Mucosa of rectum (tissue), 2 donors: ENCODE measurements at regions not wholly inside any gene's neighbourhood (a gene's known extent, or its start where the extent isn't known, plus 50 kb on each side); places are given as distances from the start of the nearest gene placed in this dataset.

Source experiments
- H3K27ac ChIP-seq, 2 donors: one replicate each; pipeline ENCODE4 v1.7.0; 2013; ENCODE audit warnings: inconsistent platforms in 2 of 2, low read depth in 2 of 2, low read length in 2 of 2
- H3K27me3 ChIP-seq, 2 donors: one replicate each; pipeline ENCODE4 v1.7.0; 2013; ENCODE audit warnings: low read length in 2 of 2; ENCODE audit not compliant: control insufficient read depth in 2 of 2, insufficient read depth in 2 of 2
- H3K36me3 ChIP-seq, 2 donors: one replicate each; pipeline ENCODE4 v1.7.0; 2013; ENCODE audit warnings: low read length in 2 of 2; ENCODE audit not compliant: control insufficient read depth in 2 of 2, insufficient read depth in 2 of 2
- H3K4me1 ChIP-seq, 2 donors: one replicate each; pipeline ENCODE4 v1.7.0; 2013; ENCODE audit warnings: low read length in 2 of 2, mild to moderate bottlenecking in 1 of 2; ENCODE audit not compliant: control insufficient read depth in 2 of 2, insufficient read depth in 2 of 2
- H3K4me3 ChIP-seq, 2 donors: one replicate each; pipeline ENCODE4 v1.7.0; 2013; ENCODE audit warnings: low read length in 2 of 2
- H3K9ac ChIP-seq, 2 donors: one replicate each; pipeline ENCODE4 v1.7.0; 2013; ENCODE audit warnings: low read length in 2 of 2, low read depth in 1 of 2, mild to moderate bottlenecking in 1 of 2
- H3K9me3 ChIP-seq, 2 donors: one replicate each; pipeline ENCODE4 v1.7.0; 2013; ENCODE audit warnings: low read length in 2 of 2; ENCODE audit not compliant: control insufficient read depth in 2 of 2
- donor health status: healthy.
- donor health status: Normal muscosa, but diverticular disease.

- no peak overlapping the region for H3K9ac ChIP-seq
- no peaks in the 10 kb centered on the region for H3K36me3 ChIP-seq
- no peaks in the 10 kb centered on the region for H3K27me3 ChIP-seq
- no peak overlapping the region for H3K4me3 ChIP-seq
- H3K9me3 ChIP-seq, result no peaks in the 10 kb centered on the region
- H3K27ac ChIP-seq, result no peak overlapping the region
- H3K4me1 ChIP-seq, result no peaks in the 10 kb centered on the region
Measured at GRCh38 chr10:108583877-108584276, 1339.4 kb downstream of the XPNPEP1 start.

DNA sequence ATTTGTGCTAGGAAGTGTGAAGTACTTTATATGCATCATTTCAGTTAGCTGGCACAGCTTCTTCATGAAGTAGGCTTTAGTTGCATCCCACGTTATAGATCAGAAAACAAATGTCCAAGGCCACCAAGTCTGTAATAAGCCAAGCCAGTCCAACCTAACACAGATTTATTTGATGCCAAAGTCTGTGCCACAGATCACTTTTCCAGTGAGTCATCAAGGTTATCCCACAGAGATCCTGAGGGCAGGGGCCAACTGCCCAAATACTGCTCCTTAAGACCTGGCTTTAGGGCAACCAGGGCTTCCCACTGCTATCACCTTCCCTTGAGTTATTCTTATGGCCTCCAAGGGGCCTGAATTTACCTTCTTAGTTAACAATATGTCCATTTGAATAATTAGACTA lies 1340.4 kb downstream of the XPNPEP1 start:
- no peak overlapping the region for H3K27ac ChIP-seq
- no peak overlapping the region for H3K4me3 ChIP-seq
- H3K9ac ChIP-seq, result no peak overlapping the region
- H3K9me3 ChIP-seq, result no peaks in the 10 kb centered on the region
- H3K4me1 ChIP-seq, result no peaks in the 10 kb centered on the region
- no peaks in the 10 kb centered on the region for H3K27me3 ChIP-seq
- H3K36me3 ChIP-seq, result no peaks in the 10 kb centered on the region

GRCh38 chr10:108582387-108582786 lies 1340.9 kb downstream of the XPNPEP1 start:
- no peaks in the 10 kb centered on the region for H3K27me3 ChIP-seq
- no peak overlapping the region for H3K9ac ChIP-seq
- H3K4me3 ChIP-seq, result no peak overlapping the region
- no peaks in the 10 kb centered on the region for H3K9me3 ChIP-seq
- H3K27ac ChIP-seq, result no peak overlapping the region
- H3K36me3 ChIP-seq, result no peaks in the 10 kb centered on the region
- H3K4me1 ChIP-seq, result no peaks in the 10 kb centered on the region

GRCh38 chr10:108578258-108578657 lies 1345.1 kb downstream of the XPNPEP1 start:
- Histone ChIP-seq H3K36me3 (no peaks in the 10 kb centered on the region), H3K4me1 (no peaks in the 10 kb centered on the region), H3K4me3 (no peak overlapping the region), H3K9ac (no peak overlapping the region), H3K27ac (no peak overlapping the region), H3K27me3 (no peaks in the 10 kb centered on the region), H3K9me3 (no peaks in the 10 kb centered on the region)

DNA sequence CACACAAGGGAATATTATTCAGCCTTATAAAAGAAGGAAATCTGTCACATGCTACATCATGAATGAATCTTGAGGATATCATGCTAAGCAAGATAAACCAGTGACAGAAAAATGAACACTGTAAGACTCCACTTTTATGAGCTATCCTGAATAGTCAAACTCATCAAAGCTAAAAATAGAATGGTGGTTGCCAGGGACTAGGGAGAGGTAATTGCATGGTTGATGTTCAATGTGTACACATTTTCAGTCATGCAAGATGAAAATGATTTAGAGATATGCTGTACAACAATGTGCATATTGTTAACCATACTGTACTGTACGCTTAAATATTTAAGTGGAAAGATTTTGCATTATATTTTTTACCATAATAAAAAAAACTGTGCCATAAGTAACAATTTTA lies 1349.1 kb downstream of the XPNPEP1 start:
- H3K4me3 ChIP-seq, result no peak overlapping the region
- H3K4me1 ChIP-seq, result no peaks in the 10 kb centered on the region
- H3K9ac ChIP-seq, result no peak overlapping the region
- no peaks in the 10 kb centered on the region for H3K9me3 ChIP-seq
- H3K27me3 ChIP-seq, result no peaks in the 10 kb centered on the region
- H3K36me3 ChIP-seq, result no peaks in the 10 kb centered on the region
- H3K27ac ChIP-seq, result no peak overlapping the region

DNA sequence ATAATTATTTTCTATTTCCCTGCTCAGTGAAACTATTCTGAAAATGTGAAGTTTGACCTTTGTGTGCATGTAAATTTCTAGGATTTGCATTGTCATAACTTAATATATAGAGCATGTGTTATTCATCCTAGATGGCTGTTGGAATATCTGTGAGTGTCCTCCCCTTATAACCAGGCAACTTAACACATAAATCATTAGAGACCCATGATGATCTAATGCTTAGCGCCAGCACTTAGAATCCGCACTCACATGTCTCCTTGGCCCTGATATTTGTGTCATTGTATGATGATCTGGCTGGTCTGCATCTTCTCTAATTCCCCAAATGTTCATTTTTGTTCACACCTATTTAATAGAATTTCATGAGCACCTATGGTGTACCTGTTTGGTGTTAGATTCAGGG lies 1354.5 kb downstream of the XPNPEP1 start:
- Histone ChIP-seq H3K4me1 (no peaks in the 10 kb centered on the region), H3K27me3 (no peaks in the 10 kb centered on the region), H3K9me3 (no peaks in the 10 kb centered on the region), H3K9ac (no peak overlapping the region), H3K27ac (no peak overlapping the region), H3K4me3 (no peak overlapping the region), H3K36me3 (no peaks in the 10 kb centered on the region)

GRCh38 chr10:108567899-108568752 lies 1355.2 kb downstream of the XPNPEP1 start:
- H3K9me3 ChIP-seq, result no peaks in the 10 kb centered on the region
- H3K27me3 ChIP-seq, result no peaks in the 10 kb centered on the region
- no peak overlapping the region for H3K27ac ChIP-seq
- no peak overlapping the region for H3K4me3 ChIP-seq
- no peaks in the 10 kb centered on the region for H3K4me1 ChIP-seq
- no peaks in the 10 kb centered on the region for H3K36me3 ChIP-seq
- no peak overlapping the region for H3K9ac ChIP-seq

DNA sequence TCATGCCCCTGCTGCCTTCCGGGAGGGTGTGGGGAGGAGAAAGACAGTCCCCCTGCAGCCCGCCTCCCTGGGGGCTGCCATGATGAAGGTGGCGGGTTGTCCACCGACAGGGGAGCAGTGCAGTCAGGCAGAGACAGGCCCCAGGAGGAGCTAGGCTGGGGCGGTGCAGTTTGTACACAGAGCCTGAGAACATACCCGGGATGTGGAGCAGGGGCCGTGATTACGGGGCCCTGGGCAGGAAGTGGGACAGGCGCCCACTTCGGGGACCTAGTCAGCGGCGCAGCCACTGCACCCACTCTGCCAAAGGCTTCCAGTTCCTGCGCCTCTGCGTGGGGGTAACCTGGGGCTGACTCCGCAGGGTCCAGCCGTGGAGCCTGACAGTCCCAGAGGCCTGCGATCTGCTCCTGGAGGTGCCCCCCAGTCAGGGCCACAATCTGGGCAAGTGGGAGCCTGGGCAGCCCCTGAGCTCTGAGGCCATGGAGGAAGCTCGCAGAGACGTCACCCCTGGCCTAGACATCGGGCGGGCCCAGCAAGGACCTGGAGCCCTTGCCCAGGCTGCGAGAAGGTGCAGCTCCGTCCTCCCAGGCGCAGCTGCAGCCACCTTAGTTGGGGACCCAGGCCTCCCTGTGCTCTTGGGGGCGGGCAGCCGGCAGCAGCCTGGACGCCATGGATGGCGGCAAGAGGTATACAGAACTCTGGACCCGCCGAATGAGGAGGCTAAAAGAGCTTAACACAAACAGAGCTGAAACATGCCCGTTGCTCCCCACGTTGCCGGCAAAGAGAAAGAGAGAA lies 1356.8 kb downstream of the XPNPEP1 start:
- no peak overlapping the region for H3K4me3 ChIP-seq
- no peaks in the 10 kb centered on the region for H3K27me3 ChIP-seq
- no peaks in the 10 kb centered on the region for H3K4me1 ChIP-seq

DNA sequence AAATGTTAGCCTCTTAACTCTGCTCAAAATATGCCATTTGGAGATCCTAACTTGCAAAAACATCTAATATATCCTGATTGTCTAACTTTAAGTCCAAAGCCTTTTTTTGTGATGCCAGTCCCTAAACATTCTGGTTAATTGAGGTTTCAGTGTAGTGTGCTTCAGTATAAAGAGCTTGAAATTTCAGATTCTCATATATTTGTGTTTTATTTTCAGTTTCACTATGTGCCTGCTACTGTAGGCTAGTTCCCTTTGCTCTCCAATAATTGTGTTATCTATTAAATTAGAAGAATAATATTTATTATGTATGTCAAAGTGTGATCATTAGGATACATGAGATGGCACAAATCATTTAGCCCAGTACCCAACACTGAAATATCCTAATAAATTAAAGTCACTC lies 1361.2 kb downstream of the XPNPEP1 start:
- no peak overlapping the region for H3K27ac ChIP-seq
- H3K4me3 ChIP-seq, result no peak overlapping the region
- H3K9me3 ChIP-seq, result no peaks in the 10 kb centered on the region
- no peaks in the 10 kb centered on the region for H3K27me3 ChIP-seq
- no peaks in the 10 kb centered on the region for H3K36me3 ChIP-seq
- no peaks in the 10 kb centered on the region for H3K4me1 ChIP-seq
- H3K9ac ChIP-seq, result no peak overlapping the region

More for the DNA sequence above, 1356.8 kb downstream of the XPNPEP1 start:
- no peak overlapping the region for H3K27ac ChIP-seq
- H3K36me3 ChIP-seq, result no peaks in the 10 kb centered on the region
- H3K9me3 ChIP-seq, result no peaks in the 10 kb centered on the region
- no peak overlapping the region for H3K9ac ChIP-seq

GRCh38 chr10:108561649-108562048 lies 1361.7 kb downstream of the XPNPEP1 start:
- Histone ChIP-seq H3K9ac (no peak overlapping the region), H3K4me1 (no peaks in the 10 kb centered on the region), H3K4me3 (no peak overlapping the region), H3K27ac (no peak overlapping the region), H3K36me3 (no peaks in the 10 kb centered on the region), H3K9me3 (no peaks in the 10 kb centered on the region), H3K27me3 (no peaks in the 10 kb centered on the region)
